GM23248 (cell line): ENCODE measurements at regions not wholly inside any gene's neighbourhood (a gene's known extent, or its start where the extent isn't known, plus 50 kb on each side); places are given as distances from the start of the nearest gene placed in this dataset.
A peak's percentile ranks its signal among the peaks of the same experiment; 100 is the strongest.

ENCODE experiments used
- DNase-seq: peaks from one replicate; pipeline ENCODE4 v3.0.0-alpha.2; 2015
- H2AFZ ChIP-seq: fragments of 200-600 bp; sonication (generic); 2 replicates; pipeline ENCODE4 v1.6.1; 2016; ENCODE audit warnings: antibody characterized with exemption
- H3F3A ChIP-seq: fragments of 200-600 bp; sonication (generic); 2 replicates; pipeline ENCODE4 v1.6.1; 2016; ENCODE audit warnings: mild to moderate bottlenecking, antibody characterized with exemption, mixed run types; ENCODE audit not compliant: insufficient read depth
- H3K27ac ChIP-seq: fragments of 200-600 bp; sonication (generic); 2 replicates; pipeline ENCODE4 v1.5.1; 2016; ENCODE audit warnings: mild to moderate bottlenecking
- H3K27me3 ChIP-seq: fragments of 200-600 bp; sonication (generic); replicated peaks from 2 replicates; pipeline ENCODE4 v1.6.1; 2016; ENCODE audit warnings: mild to moderate bottlenecking; ENCODE audit not compliant: insufficient read depth
- H3K36me3 ChIP-seq: fragments of 200-600 bp; sonication (generic); 2 replicates; pipeline ENCODE4 v1.6.1; 2016; ENCODE audit warnings: low read depth, mild to moderate bottlenecking
- H3K4me1 ChIP-seq: fragments of 200-600 bp; sonication (generic); 2 replicates; pipeline ENCODE4 v1.6.1; 2016; ENCODE audit warnings: mild to moderate bottlenecking; ENCODE audit not compliant: insufficient read depth
- H3K4me2 ChIP-seq: fragments of 200-600 bp; sonication (generic); one replicate; pipeline ENCODE4 v1.6.1; 2016; ENCODE audit warnings: mild to moderate bottlenecking; ENCODE audit not compliant: unreplicated experiment
- H3K4me3 ChIP-seq: fragments of 200-600 bp; sonication (generic); 2 replicates; pipeline ENCODE4 v1.5.1; 2016; ENCODE audit warnings: mild to moderate bottlenecking
- H3K79me2 ChIP-seq: fragments of 200-600 bp; sonication (generic); 2 replicates; pipeline ENCODE4 v1.6.1; 2016; ENCODE audit warnings: mild to moderate bottlenecking; ENCODE audit not compliant: insufficient read depth
- H3K9ac ChIP-seq: fragments of 200-600 bp; sonication (generic); 2 replicates; pipeline ENCODE4 v1.6.1; 2016; ENCODE audit warnings: mild to moderate bottlenecking
- H3K9me2 ChIP-seq: fragments of 200-600 bp; sonication (generic); 2 replicates; pipeline ENCODE4 v1.6.1; 2016; ENCODE audit warnings: mixed run types, mild to moderate bottlenecking, moderate library complexity; ENCODE audit not compliant: insufficient read depth
- H3K9me3 ChIP-seq: fragments of 200-600 bp; sonication (generic); one replicate; pipeline ENCODE4 v1.6.1; 2017; ENCODE audit warnings: low read depth
- H4K20me1 ChIP-seq: fragments of 200-600 bp; sonication (generic); 2 replicates; pipeline ENCODE4 v1.6.0; 2016; ENCODE audit not compliant: insufficient read depth
- EZH2 ChIP-seq: fragments of 200-600 bp; sonication (generic); IDR thresholded peaks from 2 replicates; pipeline ENCODE4 v1.6.1; 2018; ENCODE audit warnings: antibody characterized with exemption, mild to moderate bottlenecking; ENCODE audit not compliant: insufficient read depth, poor library complexity, severe bottlenecking
- EZH2phosphoT487 ChIP-seq: fragments of 200-600 bp; sonication (generic); IDR thresholded peaks from 2 replicates; pipeline ENCODE4 v1.6.1; 2018; ENCODE audit warnings: antibody characterized with exemption, moderate library complexity, mild to moderate bottlenecking, low read depth; ENCODE audit not compliant: insufficient read depth
- WGBS, 2 experiments: methylation state at CpG; one replicate each; pipeline ENCODE4 v1.1.6; 2015 to 2017; ENCODE audit warnings: low lambda C conversion rate in 2 of 2, low coverage in 1 of 2; ENCODE audit errors: missing lambda C conversion rate in 2 of 2; 5-methylcytosine and 5-hydroxymethylcytosine counted together
- in situ Hi-C: fragments of 300-500 bp; cut with MboI; formaldehyde crosslinking; loops from 2 replicates; pipeline ENCODE4 v1.15.0; 2020

DNA sequence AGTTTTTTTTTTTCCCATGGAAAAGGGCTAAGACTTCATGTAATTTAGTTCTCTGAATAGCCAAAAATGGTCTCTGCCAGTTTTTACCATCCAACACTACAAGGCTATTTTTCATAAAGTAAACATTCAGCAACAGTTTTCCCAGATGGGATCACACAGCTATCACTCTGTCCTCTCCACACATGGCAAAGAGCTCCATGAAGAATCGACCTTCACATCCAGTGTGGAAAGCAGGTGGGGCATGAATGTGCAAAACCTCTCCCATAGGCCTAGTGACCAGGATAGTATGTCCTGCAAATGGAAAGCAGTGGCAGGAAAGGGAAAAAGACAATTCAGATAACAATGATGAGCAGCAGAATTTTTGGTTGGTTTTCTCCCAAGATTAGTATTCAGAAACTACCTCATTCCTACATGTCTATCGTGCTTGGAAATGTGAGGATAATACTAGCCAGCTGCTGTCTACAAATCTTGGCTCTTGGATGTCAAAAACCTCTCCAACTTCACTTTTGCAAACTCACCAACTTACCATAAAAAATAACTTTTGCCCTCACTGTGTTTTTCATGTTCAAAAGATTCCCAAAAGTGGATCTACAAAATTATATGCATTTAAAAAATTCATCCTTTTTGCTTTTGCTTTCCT is 159.7 kb upstream of the MCHR2 start:
- in situ Hi-C loops: no loop called here
- no peak for DNase-seq
- TF ChIP-seq EZH2: no peak
- TF ChIP-seq EZH2phosphoT487: no peak

DNA sequence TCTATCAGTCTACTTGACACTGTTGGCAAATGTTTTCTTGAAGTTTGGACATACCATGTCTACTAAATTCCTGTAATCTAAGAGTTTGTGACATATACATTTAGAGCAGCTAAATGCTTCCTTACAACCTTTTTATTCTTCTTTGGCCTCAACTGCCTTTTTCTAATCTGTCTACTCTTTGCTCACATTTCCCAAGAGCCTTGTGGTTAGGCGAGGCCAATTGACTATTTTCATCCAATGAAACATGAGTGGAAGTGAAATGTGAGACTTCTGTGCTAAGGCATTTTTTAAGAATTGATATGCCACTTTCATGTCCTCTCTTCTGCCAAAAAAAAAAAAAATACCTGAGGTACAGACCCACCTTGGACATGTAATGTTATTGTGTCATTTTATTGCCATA is 158.2 kb upstream of the MCHR2 start:
- Histone ChIP-seq H3K9me2 (no peaks in the 10 kb centered on the region), H3K4me1 (no peaks in the 10 kb centered on the region), H4K20me1 (no peaks in the 10 kb centered on the region), H3K9me3 (no peaks in the 10 kb centered on the region), H3K4me2 (no peak overlapping the region), H3F3A (no peaks in the 10 kb centered on the region), H3K27me3 (no peaks in the 10 kb centered on the region), H3K4me3 (no peak overlapping the region), H3K9ac (no peak overlapping the region), H2AFZ (no peak overlapping the region), H3K79me2 (no peaks in the 10 kb centered on the region), H3K36me3 (no peaks in the 10 kb centered on the region), H3K27ac (no peak overlapping the region)
- in situ Hi-C loops: no loop called here
- DNase-seq: no peak
- 85 to 88% methylated on average over 1 of the region's 1 CpG for WGBS, 2 experiments
- no peak for TF ChIP-seq EZH2
- TF ChIP-seq EZH2phosphoT487: no peak

More for the DNA sequence above, 159.7 kb upstream of the MCHR2 start:
- Histone ChIP-seq H4K20me1 (no peaks in the 10 kb centered on the region), H3K27me3 (no peaks in the 10 kb centered on the region), H3K4me2 (no peak overlapping the region), H3K36me3 (no peaks in the 10 kb centered on the region), H2AFZ (0 out of 2 replicates have a peak overlapping the region, but pooled peaks have one; percentile 39), H3K9me2 (no peaks in the 10 kb centered on the region), H3K4me3 (no peak overlapping the region), H3K79me2 (no peaks in the 10 kb centered on the region), H3K9me3 (no peaks in the 10 kb centered on the region), H3K9ac (no peak overlapping the region), H3F3A (no peaks in the 10 kb centered on the region), H3K27ac (no peak overlapping the region), H3K4me1 (no peaks in the 10 kb centered on the region)
- 11 to 17% methylated on average over 2 of the region's 2 CpGs for WGBS, 2 experiments

DNA sequence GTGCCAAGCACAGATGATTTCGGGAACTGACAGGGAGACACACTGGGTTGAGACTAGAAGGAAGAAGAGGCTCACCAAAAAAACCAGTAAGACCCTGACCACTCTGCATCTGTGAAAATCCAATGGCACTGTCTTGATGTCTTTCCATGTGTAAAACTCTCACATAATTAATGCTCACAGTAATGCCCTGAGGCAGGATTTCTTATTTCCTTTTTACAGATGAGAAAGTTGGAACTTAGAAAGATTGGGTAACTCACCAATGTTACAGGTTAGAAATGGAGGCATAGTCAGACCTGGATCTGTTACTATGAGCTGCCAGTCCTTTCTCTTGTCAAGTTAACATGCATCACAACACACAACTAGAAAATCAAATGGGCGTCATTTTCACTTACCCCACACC is 151.0 kb upstream of the MCHR2 start:
- no peaks in the 10 kb centered on the region for H4K20me1 ChIP-seq
- no peak overlapping the region for H3K4me2 ChIP-seq
- WGBS, 2 experiments: 80 to 84% methylated on average over 2 of the region's 2 CpGs

DNA sequence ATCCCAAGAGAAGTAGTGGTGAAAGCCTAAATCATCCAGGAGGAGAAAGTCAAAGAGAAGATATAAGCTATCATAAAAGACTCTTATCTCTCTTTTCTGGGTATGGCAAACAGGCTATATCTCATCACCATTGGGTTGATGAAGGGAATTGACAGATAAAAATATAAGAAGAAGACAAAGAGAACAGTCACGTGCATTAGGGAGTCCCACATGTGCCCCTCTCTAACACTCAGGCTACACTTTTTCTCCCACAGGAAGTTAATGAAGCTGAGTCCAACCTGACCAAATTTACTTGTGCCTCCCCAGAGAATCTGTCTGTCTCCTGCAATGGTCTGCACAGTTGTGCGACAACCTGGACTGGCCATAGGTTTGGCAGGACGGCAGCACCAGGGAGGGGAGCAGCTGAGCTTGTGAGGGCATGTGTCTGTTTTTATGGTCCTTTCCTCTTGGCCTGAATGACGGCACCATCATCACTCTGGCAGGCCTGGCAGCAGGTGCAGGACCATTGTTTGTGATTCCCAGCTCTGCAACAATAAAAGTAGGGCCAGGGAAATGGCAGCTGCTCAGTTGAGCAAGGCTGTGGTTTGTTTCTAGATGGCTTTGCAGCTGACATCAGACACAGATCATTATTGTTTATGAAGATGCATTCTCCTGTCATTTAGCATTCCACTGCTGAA is 144.5 kb upstream of the MCHR2 start:
- no peaks in the 10 kb centered on the region for H4K20me1 ChIP-seq
- H3K36me3 ChIP-seq: no peaks in the 10 kb centered on the region
- in situ Hi-C loops: no loop called here

More for the DNA sequence above, 151.0 kb upstream of the MCHR2 start:
- H2AFZ ChIP-seq: no peak overlapping the region
- H3K36me3 ChIP-seq: no peaks in the 10 kb centered on the region
- no peak overlapping the region for H3K9ac ChIP-seq
- TF ChIP-seq EZH2 (no peak), EZH2phosphoT487 (no peak)
- H3K27ac ChIP-seq: no peak overlapping the region
- H3K79me2 ChIP-seq: no peaks in the 10 kb centered on the region
- no peaks in the 10 kb centered on the region for H3K4me1 ChIP-seq
- H3K4me3 ChIP-seq: no peak overlapping the region
- H3K27me3 ChIP-seq: no peaks in the 10 kb centered on the region
- in situ Hi-C loops: no loop called here
- no peaks in the 10 kb centered on the region for H3F3A ChIP-seq
- no peak for DNase-seq
- H3K9me3 ChIP-seq: no peaks in the 10 kb centered on the region
- H3K9me2 ChIP-seq: no peaks in the 10 kb centered on the region

More for the DNA sequence above, 144.5 kb upstream of the MCHR2 start:
- TF ChIP-seq EZH2phosphoT487 (no peak), EZH2 (no peak)
- Histone ChIP-seq H3K9me2 (no peaks in the 10 kb centered on the region), H3K9me3 (no peaks in the 10 kb centered on the region), H2AFZ (no peak overlapping the region), H3K27me3 (no peaks in the 10 kb centered on the region), H3K4me2 (no peak overlapping the region), H3K9ac (no peak overlapping the region), H3K4me3 (no peak overlapping the region), H3K27ac (no peak overlapping the region), H3K4me1 (no peaks in the 10 kb centered on the region), H3F3A (no peaks in the 10 kb centered on the region), H3K79me2 (no peaks in the 10 kb centered on the region)
- DNase-seq: no peak
- 89 to 99% methylated on average over 4 of the region's 4 CpGs for whole genome bisulfite sequencing, 2 experiments
